HUES64 (cell line): ENCODE measurements at regions not wholly inside any gene's neighbourhood (a gene's known extent, or its start where the extent isn't known, plus 50 kb on each side); places are given as distances from the start of the nearest gene placed in this dataset.
A peak's percentile ranks its signal among the peaks of the same experiment; 100 is the strongest.

ENCODE experiments used
- H3K27ac ChIP-seq: 2 replicates; pipeline ENCODE4 v1.7.0; 2013; ENCODE audit warnings: low read depth, low read length, inconsistent platforms
- H3K27me3 ChIP-seq: 2 replicates; pipeline ENCODE4 v1.6.1; 2013; ENCODE audit warnings: mild to moderate bottlenecking, low read length; ENCODE audit not compliant: insufficient read depth
- H3K36me3 ChIP-seq: 2 replicates; pipeline ENCODE4 v1.6.1; 2013; ENCODE audit warnings: mild to moderate bottlenecking, low read length; ENCODE audit not compliant: insufficient read depth
- H3K4me1 ChIP-seq: 2 replicates; pipeline ENCODE4 v1.6.1; 2013; ENCODE audit warnings: mild to moderate bottlenecking, low read length, moderate library complexity; ENCODE audit not compliant: insufficient read depth
- H3K4me3 ChIP-seq: 2 replicates; pipeline ENCODE4 v1.5.1; 2013; ENCODE audit warnings: mild to moderate bottlenecking, low read length, moderate library complexity
- H3K9ac ChIP-seq: 2 replicates; pipeline ENCODE4 v1.6.1; 2013; ENCODE audit warnings: mild to moderate bottlenecking, low read depth, low read length
- H3K9me3 ChIP-seq: 2 replicates; pipeline ENCODE4 v1.6.1; 2013; ENCODE audit warnings: low read depth, low read length; ENCODE audit not compliant: insufficient read depth
- WGBS: fragments of 150-250, 120-280 bp; methylation state at CpG from one replicate; pipeline ENCODE4 v1.1.7; 2013; ENCODE audit warnings: missing lambda C conversion rate; 5-methylcytosine and 5-hydroxymethylcytosine counted together

DNA sequence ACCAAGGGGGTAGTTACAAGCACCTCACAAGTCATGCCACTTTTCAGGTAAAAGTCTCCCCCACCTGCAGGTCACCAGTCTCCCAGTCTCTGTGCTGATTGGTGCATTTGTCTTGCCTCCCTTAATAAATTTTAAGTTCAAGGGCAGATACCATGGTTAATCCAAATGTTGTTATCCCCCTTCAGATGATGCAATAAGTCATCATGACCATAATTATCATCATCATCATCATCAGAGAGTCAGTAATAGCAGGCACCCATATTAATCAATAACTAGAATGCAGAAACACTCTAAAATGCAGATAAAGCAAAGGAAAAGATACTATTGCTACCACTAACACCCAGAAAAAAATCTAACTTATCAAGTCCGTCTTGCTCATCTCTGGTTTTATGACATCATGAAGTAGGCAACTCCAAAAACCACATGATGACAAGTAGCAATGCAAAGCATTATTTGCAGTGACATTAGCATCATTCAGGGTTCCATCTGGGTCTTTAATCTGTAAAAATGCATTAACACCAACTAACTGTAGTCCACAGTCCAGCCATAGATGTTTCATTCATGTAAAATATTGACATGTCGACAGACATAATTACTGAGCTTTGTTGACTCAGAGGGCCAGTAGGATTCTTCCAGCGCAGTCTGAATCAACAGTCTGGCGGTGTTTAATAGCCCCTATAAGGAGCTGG lies 492.0 kb upstream of the RUNX1 start:
- H3K9ac ChIP-seq = no peak overlapping the region
- no peaks in the 10 kb centered on the region for H3K27me3 ChIP-seq
- no peaks in the 10 kb centered on the region for H3K9me3 ChIP-seq
- H3K4me1 ChIP-seq = no peaks in the 10 kb centered on the region
- 95% methylated on average over 4 of the region's 4 CpGs for WGBS
- H3K4me3 ChIP-seq = no peak overlapping the region
- H3K36me3 ChIP-seq = no peaks in the 10 kb centered on the region
- no peak overlapping the region for H3K27ac ChIP-seq

DNA sequence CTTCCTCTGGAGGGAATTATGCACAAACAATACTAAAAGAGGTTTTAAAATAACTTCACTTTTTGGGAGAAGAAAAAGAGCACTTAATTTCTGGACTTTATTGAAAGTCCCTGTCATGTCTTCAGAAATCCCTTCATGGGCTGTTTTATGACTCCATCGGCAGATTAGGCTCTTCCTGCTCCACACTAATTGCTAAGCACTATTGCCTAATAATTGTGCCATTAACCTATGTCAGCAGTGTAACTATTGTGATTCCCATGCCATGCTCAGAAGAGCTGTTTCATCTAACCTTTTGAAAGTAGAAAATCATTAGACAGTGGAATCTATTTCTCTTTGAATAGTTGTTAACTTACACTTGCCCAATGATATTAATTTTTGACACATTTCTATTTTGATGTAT lies 489.3 kb upstream of the RUNX1 start:
- Histone ChIP-seq H3K9ac (no peak overlapping the region), H3K4me3 (no peak overlapping the region), H3K36me3 (no peaks in the 10 kb centered on the region), H3K9me3 (peaks cover 7% of the 10 kb centered on the region; the same call in 1 of the 2 replicates), H3K4me1 (no peaks in the 10 kb centered on the region), H3K27ac (no peak overlapping the region), H3K27me3 (no peaks in the 10 kb centered on the region)
- 98% methylated on average over 1 of the region's 1 CpG for WGBS

DNA sequence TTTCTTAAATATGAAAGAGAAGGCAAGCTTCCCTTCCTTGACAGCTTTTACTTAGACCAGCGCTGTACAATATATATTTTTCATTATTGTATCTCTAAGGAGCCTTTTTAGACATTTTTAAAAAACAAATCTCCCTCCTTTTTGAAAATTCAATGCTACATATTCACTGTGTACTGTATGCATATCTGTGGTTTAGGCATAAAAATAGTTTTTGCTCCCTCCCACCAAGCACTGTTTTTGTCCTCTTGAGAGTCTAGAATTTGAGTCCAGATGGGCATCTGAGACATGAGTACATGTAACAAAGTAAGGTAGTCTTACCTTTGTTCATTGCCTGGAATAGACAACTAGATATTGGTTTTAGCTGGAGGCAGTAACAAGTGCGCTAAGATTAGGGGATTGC lies 488.5 kb upstream of the RUNX1 start:
- Histone ChIP-seq H3K4me3 (no peak overlapping the region), H3K4me1 (no peaks in the 10 kb centered on the region), H3K9me3 (peaks cover 7% of the 10 kb centered on the region; the same call in 1 of the 2 replicates), H3K36me3 (no peaks in the 10 kb centered on the region), H3K27ac (no peak overlapping the region), H3K9ac (no peak overlapping the region), H3K27me3 (no peaks in the 10 kb centered on the region)
- 95% methylated on average over 1 of the region's 2 CpGs for WGBS

DNA sequence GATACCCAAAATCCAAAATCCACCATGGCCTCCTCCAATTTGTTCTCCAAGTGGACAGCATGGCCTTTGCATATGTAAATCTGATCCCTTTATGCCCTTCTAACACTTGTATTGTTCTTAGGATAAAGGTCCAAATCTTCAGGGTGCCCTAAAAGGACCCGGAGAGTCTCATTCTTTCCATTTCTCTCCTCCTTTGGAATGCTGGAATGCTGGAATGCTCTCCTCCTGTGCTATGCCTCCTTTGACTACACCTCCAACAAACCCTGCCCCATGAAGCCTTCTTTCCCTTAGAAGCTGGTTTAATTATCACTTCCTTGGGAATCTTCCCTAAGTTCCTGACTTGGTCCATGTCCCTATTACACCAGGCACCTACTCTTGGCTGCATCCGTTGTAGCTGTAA lies 484.8 kb upstream of the RUNX1 start:
- H3K4me3 ChIP-seq = no peak overlapping the region
- H3K4me1 ChIP-seq = no peaks in the 10 kb centered on the region
- WGBS = 89% methylated on average over 2 of the region's 2 CpGs

DNA sequence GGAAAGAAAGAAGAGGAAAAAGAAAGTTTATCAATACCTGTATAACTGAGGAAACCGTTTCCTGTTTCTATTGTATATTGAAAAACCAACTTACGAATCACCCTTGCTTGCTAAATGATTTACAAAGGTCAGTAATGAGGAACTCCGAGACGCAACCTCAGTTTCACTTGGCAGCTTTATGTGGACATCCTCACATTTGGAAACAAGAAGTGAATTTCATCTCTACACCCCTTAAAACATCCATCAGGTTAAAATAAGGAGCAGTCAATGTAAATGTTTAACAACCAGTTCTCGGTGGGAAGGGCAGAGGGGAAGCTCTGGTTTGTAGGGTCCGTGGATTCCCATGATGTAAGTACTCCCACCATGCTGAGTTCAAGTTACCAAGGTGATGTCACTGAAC lies 481.7 kb upstream of the RUNX1 start:
- WGBS = 98% methylated on average over 6 of the region's 6 CpGs
- Histone ChIP-seq H3K9ac (no peak overlapping the region), H3K4me1 (no peaks in the 10 kb centered on the region), H3K27me3 (no peaks in the 10 kb centered on the region), H3K36me3 (no peaks in the 10 kb centered on the region), H3K4me3 (no peak overlapping the region), H3K9me3 (peaks cover 7% of the 10 kb centered on the region; the same call in 1 of the 2 replicates), H3K27ac (no peak overlapping the region)

More for the DNA sequence above, 484.8 kb upstream of the RUNX1 start:
- no peaks in the 10 kb centered on the region for H3K36me3 ChIP-seq
- H3K9me3 ChIP-seq = peaks cover 7% of the 10 kb centered on the region; the same call in 1 of the 2 replicates
- no peaks in the 10 kb centered on the region for H3K27me3 ChIP-seq
- no peak overlapping the region for H3K9ac ChIP-seq
- no peak overlapping the region; the same call in 1 of the 2 replicates for H3K27ac ChIP-seq

DNA sequence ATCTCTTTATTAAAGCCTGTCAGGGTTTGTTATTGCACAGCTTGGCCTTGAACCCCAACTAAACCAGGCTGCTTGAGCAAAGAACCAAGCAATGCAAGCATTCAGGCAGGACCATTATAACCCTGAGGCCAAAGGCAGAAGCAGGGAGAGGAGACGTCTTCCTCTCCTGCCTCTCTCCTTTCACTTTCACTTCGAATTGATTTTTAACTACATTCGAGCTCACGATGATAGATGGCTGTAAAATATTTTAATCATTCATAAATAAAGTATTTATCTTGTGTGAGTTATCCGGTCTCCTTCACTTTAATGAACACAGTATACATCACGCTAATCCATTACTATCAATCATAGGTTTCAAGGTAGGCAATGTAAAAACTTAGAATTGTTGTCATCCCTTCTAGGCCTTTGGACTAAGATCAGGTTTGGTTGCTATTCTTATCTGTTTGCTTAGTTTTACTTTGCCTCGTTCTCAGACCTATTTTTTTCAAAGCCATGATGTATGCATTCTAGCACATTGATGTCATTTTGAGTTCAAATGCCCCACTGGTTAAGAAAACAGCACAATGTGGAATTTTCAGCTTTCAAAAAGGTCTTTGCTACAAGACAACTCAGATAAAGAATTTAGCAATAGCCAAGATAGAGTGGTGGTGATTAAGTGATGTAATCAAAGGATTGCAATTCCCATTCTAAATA lies 480.2 kb upstream of the RUNX1 start:
- H3K4me3 ChIP-seq = no peak overlapping the region
- no peaks in the 10 kb centered on the region for H3K36me3 ChIP-seq
- no peaks in the 10 kb centered on the region for H3K27me3 ChIP-seq
- H3K27ac ChIP-seq = no peak overlapping the region
- H3K9me3 ChIP-seq = peaks cover 4% of the 10 kb centered on the region; the same call in 1 of the 2 replicates
- no peak overlapping the region for H3K9ac ChIP-seq
- 82% methylated on average over 2 of the region's 7 CpGs for WGBS
- H3K4me1 ChIP-seq = no peaks in the 10 kb centered on the region

DNA sequence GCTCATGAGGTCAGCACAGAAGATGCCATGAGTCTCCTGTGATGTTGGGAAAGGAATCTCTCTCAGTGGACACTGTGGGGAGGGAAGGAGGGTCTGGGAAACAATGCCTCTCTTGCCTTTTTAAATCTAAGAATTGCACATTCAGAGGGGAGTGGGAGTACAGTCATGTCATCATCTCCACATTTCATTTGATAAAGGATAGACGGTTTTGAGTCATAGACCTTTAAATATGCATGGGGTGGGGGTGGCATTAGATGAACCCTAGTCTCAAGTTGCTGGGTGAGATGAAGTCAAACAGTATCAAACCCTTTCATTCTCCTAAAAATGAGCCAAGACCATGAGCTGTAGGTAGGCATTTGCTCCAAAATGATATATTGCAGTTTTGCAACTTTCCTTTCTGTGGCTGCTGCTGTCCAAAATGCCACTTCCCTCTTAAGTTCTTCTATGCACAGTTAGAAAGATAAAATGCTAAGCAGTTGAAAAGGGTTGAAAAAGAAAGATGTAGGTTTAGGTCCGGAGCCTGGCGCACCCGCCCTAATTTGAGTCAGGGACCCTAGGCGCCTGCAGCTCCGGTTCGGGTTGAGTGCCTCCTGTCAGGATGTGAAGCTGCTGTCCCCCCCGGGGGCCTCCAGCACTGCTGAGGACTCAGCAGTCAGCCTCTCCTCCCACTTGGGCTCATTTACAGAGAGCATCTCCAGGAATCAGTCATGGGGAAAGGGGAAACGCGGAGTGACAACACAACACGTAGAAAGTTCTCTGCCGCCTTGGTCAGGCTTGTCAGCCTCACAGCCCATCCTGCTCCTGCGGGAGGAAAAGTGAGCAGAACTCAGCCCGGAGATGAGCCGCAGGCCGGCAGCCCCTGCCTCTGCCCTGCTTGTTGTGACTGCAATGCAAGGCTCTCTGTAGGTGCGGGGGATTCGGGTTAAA lies 479.3 kb upstream of the RUNX1 start:
- Histone ChIP-seq H3K4me1 (no peaks in the 10 kb centered on the region), H3K9me3 (no peaks in the 10 kb centered on the region), H3K27ac (no peak overlapping the region), H3K27me3 (no peaks in the 10 kb centered on the region), H3K36me3 (no peaks in the 10 kb centered on the region), H3K9ac (no peak overlapping the region), H3K4me3 (no peak overlapping the region)
- 92% methylated on average over 17 of the region's 18 CpGs for WGBS

DNA sequence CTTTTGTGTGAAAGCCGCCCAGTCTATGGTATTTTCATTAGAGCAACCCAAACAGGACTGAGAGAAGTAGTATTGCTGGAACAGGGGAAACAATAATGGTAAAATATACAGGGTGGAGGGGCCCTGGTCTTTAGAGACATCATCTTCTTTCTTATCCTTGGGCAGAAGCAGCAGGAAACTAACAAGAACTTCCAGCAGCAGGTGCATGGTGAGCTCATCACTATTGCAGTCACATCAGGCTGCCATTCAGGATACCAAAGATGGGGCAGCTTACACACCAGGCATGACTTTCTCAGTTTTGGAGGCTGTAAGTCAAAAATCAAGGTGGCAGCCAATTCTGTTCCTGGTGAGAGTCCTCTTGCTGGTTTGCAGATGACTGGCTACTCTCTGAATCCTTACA lies 478.3 kb upstream of the RUNX1 start:
- H3K4me1 ChIP-seq = no peaks in the 10 kb centered on the region
- H3K27ac ChIP-seq = no peak overlapping the region

DNA sequence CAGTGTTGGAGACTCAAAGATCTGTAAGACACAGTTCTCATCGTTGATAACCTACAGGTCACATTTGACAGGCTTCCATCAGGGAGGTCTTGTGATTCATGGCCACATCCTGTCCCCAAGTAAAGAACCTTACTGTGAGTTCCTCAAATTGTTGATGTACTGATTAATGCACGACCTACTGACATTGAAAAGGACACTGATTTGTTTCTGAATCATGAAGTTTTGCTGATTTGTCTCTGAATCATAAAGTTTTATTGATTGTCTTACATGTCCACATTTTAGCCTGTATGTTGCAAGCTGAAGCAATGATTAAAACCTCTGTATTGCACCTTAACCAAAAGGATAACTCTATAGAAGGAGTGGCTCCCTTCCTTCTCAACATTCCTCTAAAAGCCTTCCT lies 476.3 kb upstream of the RUNX1 start:
- H3K4me1 ChIP-seq = peaks cover 15% of the 10 kb centered on the region
- H3K9me3 ChIP-seq = no peaks in the 10 kb centered on the region
- H3K4me3 ChIP-seq = no peak overlapping the region
- no peaks in the 10 kb centered on the region for H3K36me3 ChIP-seq
- H3K27ac ChIP-seq = no peak overlapping the region
- no peak overlapping the region for H3K9ac ChIP-seq
- 88% methylated on average over 2 of the region's 2 CpGs for WGBS
- H3K27me3 ChIP-seq = no peaks in the 10 kb centered on the region

More for the DNA sequence above, 478.3 kb upstream of the RUNX1 start:
- Histone ChIP-seq H3K9me3 (no peaks in the 10 kb centered on the region), H3K4me3 (no peak overlapping the region), H3K36me3 (no peaks in the 10 kb centered on the region), H3K9ac (no peak overlapping the region), H3K27me3 (no peaks in the 10 kb centered on the region)
- WGBS = 100% methylated on average over 1 of the region's 1 CpG

DNA sequence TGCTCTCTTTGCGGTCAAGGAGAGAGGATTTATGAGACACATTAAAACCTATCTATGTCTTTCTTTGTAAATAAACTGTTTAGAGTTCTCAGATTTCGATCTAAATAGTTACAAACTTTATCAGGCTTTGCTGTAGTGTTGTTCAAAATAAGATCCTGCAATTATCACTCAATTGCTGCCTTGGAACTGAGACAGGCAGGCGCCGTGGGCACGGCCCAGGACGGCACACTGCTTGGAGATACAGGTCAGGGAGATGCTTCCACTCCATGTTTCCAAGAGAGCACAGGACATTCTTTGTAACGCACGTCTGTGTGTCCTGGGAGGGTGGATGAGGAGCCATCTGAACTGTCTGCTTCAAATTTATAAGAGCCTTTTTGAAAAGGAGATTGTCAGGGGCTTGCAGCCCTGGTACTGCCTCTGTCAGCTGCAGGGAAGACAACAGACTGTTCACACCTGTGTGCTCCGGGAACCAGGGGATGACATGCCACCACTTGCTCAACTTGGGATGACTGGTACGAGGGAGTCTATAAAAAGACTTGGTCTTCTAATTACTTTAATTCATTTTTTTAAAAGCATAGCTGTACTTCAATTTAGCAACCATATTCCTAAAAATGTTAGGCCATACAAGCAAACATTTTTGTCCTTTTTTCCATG lies 472.9 kb upstream of the RUNX1 start:
- H3K9ac ChIP-seq = no peak overlapping the region
- 95% methylated on average over 9 of the region's 10 CpGs for WGBS
- peak overlapping the region; percentile 73; the same call in 1 of the 2 replicates for H3K27ac ChIP-seq

More for the DNA sequence above, 472.9 kb upstream of the RUNX1 start:
- Histone ChIP-seq H3K27me3 (no peaks in the 10 kb centered on the region), H3K4me1 (peaks cover 23% of the 10 kb centered on the region), H3K4me3 (no peak overlapping the region), H3K36me3 (no peaks in the 10 kb centered on the region), H3K9me3 (no peaks in the 10 kb centered on the region)
